Stimulated activated CD8-positive, alpha-beta memory T cell treated with anti-CD3 and anti-CD28 coated beads, Interleukin-12 subunit alpha, Interleukin-12 subunit beta, amount 100 ng/mL, for 4 hours (primary cell): ENCODE measurements at regions not wholly inside any gene's neighbourhood (a gene's known extent, or its start where the extent isn't known, plus 50 kb on each side); places are given as distances from the start of the nearest gene placed in this dataset.

Source experiments
- DNase-seq: peaks from one replicate; pipeline ENCODE4 v3.0.0-alpha.2; 2020; ENCODE audit warnings: low read depth

- no peak for DNase-seq
Measured at GRCh38 chr5:158553195-158553961, 546.3 kb downstream of the EBF1 start.

- DNase-seq = no peak
Measured at GRCh38 chr5:158552241-158552640, 547.5 kb downstream of the EBF1 start.

- no peak for DNase-seq
Measured at GRCh38 chr5:158549311-158549710, 550.4 kb downstream of the EBF1 start.

- DNase-seq = no peak
Measured at GRCh38 chr5:158546748-158547147, 553.0 kb downstream of the EBF1 start.

GRCh38 chr5:158545949-158546530 is 553.7 kb downstream of the EBF1 start:
- DNase-seq = no peak

- no peak for DNase-seq
Measured at GRCh38 chr5:158544388-158545339, 555.1 kb downstream of the EBF1 start.

GRCh38 chr5:158543539-158544387 is 556.0 kb downstream of the EBF1 start:
- no peak for DNase-seq

GRCh38 chr5:158541536-158542297 is 558.0 kb downstream of the EBF1 start:
- no peak for DNase-seq

GRCh38 chr5:158538506-158539074 is 561.1 kb downstream of the EBF1 start:
- DNase-seq = no peak

GRCh38 chr5:158537366-158537765 is 562.4 kb downstream of the EBF1 start:
- DNase-seq = no peak

GRCh38 chr5:158534203-158534602 is 565.5 kb downstream of the EBF1 start:
- no peak for DNase-seq

- no peak for DNase-seq
Measured at GRCh38 chr5:158532739-158533138, 567.0 kb downstream of the EBF1 start.

- no peak for DNase-seq
Measured at GRCh38 chr5:158531860-158532259, 567.9 kb downstream of the EBF1 start.

GRCh38 chr5:158530115-158530514 is 569.6 kb downstream of the EBF1 start:
- no peak for DNase-seq

GRCh38 chr5:158529454-158529853 is 570.3 kb downstream of the EBF1 start:
- no peak for DNase-seq

- DNase-seq = no peak
Measured at GRCh38 chr5:158525663-158526062, 574.1 kb downstream of the EBF1 start.

GRCh38 chr5:158524070-158524469 is 575.6 kb downstream of the EBF1 start:
- no peak for DNase-seq

GRCh38 chr5:158522776-158523175 is 576.9 kb downstream of the EBF1 start:
- no peak for DNase-seq

GRCh38 chr5:158521995-158522394 is 577.7 kb downstream of the EBF1 start:
- no peak for DNase-seq

- DNase-seq = no peak
Measured at GRCh38 chr5:158519433-158520021, 580.2 kb downstream of the EBF1 start.
